Breast epithelium (tissue), 4 donors: ENCODE measurements at regions not wholly inside any gene's neighbourhood (a gene's known extent, or its start where the extent isn't known, plus 50 kb on each side); places are given as distances from the start of the nearest gene placed in this dataset.
"Not testable (repeated sequence)": the region's sequence is repeated elsewhere in the genome, so short reads cannot be mapped to it uniquely, and the experiment has no call there.

Source experiments
- DNase-seq, 2 donors: peaks; one replicate each; pipeline ENCODE4 v3.0.0-alpha.2; 2019; ENCODE audit warnings: low spot score in 2 of 2
- H3K27ac ChIP-seq, 2 donors: fragments of 200-600 bp; sonication (generic) in 1 of 2; one replicate each; pipeline ENCODE4 v1.5.1; 2016 to 2019; ENCODE audit warnings: mild to moderate bottlenecking in 1 of 2
- H3K27me3 ChIP-seq, 2 donors: fragments of 200-600 bp; sonication (generic) in 1 of 2; one replicate each; pipeline versions ENCODE4 v1.5.1 to v1.6.0; 2017 to 2019; ENCODE audit warnings: control low read depth in 1 of 2, mild to moderate bottlenecking in 1 of 2
- H3K36me3 ChIP-seq: fragments of 200-600 bp; one replicate; pipeline ENCODE4 v1.5.1; 2019
- H3K4me1 ChIP-seq, 2 donors: fragments of 200-600 bp; sonication (generic); one replicate each; pipeline ENCODE4 v1.5.1; 2016 to 2019; ENCODE audit warnings: control low read depth in 1 of 2
- H3K4me3 ChIP-seq, 3 donors: fragments of 200-600 bp; sonication (generic); 1 replicate in 2 of 3; 2 replicates in 1 of 3; pipeline ENCODE4 v1.5.1; 2016 to 2019; ENCODE audit warnings: mild to moderate bottlenecking in 3 of 3, moderate library complexity in 2 of 3
- H3K9me3 ChIP-seq, 2 donors: fragments of 200-600 bp; sonication (generic) in 1 of 2; one replicate each; pipeline ENCODE4 v1.5.1; 2016 to 2019; ENCODE audit warnings: control low read depth in 1 of 2
- POLR2A ChIP-seq: fragments of 450-650 bp; IDR thresholded peaks from one replicate; pipeline ENCODE4 v1.6.1; 2016; ENCODE audit warnings: antibody characterized with exemption, mild to moderate bottlenecking, moderate library complexity
- POLR2AphosphoS5 ChIP-seq, 3 donors: sonication (generic); formaldehyde crosslinking; IDR thresholded peaks; one replicate each; pipeline ENCODE4 v1.6.1; 2017; ENCODE audit warnings: antibody characterized with exemption in 3 of 3
- intact Hi-C: fragments of 100-400 bp; cut with DNase I; formaldehyde crosslinking; loops from one replicate; pipeline ENCODE4 v1.15.1; 2023; ENCODE audit warnings: low total_unique reads
- TF ChIP-seq, protein P1 (sequence below), 3 donors: fragments of 450-650 bp; IDR thresholded peaks; one replicate each; pipeline ENCODE4 v1.5.1; 2016 to 2017; ENCODE audit warnings: antibody characterized with exemption in 3 of 3, mild to moderate bottlenecking in 3 of 3, moderate library complexity in 3 of 3

DNA sequence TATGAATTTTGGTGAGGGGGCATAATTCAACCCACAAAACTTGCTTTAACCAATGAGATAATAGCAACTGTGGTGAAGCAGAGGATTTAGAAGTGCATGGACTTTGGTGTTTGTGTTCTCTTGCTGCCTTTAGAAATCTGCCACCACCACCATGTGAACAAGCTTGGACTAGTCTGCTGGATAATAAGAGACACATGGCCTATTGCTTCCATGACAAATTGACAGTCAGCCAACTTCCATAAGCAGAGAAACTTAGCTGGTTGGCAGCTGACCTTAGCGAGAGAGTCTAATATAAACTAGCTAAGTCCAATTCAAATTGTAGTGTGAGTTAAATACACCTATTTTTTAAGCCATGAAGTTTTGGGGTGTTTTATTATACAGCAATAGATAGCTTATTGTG, 482.1 kb upstream of the ANO5 start:
- DNase-seq: no peak
- Histone ChIP-seq H3K36me3 (no peaks in the 10 kb centered on the region), H3K4me1 (no peaks in the 10 kb centered on the region), H3K9me3 (no peaks in the 10 kb centered on the region), H3K27me3 (no peaks in the 10 kb centered on the region), H3K4me3 (no peak overlapping the region), H3K27ac (no peak overlapping the region)
- TF ChIP-seq POLR2A (no peak), POLR2AphosphoS5 (IDR thresholded peaks at IDR 0.05) (no peak)
- TF ChIP-seq, protein P1, sequence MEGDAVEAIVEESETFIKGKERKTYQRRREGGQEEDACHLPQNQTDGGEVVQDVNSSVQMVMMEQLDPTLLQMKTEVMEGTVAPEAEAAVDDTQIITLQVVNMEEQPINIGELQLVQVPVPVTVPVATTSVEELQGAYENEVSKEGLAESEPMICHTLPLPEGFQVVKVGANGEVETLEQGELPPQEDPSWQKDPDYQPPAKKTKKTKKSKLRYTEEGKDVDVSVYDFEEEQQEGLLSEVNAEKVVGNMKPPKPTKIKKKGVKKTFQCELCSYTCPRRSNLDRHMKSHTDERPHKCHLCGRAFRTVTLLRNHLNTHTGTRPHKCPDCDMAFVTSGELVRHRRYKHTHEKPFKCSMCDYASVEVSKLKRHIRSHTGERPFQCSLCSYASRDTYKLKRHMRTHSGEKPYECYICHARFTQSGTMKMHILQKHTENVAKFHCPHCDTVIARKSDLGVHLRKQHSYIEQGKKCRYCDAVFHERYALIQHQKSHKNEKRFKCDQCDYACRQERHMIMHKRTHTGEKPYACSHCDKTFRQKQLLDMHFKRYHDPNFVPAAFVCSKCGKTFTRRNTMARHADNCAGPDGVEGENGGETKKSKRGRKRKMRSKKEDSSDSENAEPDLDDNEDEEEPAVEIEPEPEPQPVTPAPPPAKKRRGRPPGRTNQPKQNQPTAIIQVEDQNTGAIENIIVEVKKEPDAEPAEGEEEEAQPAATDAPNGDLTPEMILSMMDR (IDR thresholded peaks at IDR 0.05): no peak
- intact Hi-C loops: no loop called here

DNA sequence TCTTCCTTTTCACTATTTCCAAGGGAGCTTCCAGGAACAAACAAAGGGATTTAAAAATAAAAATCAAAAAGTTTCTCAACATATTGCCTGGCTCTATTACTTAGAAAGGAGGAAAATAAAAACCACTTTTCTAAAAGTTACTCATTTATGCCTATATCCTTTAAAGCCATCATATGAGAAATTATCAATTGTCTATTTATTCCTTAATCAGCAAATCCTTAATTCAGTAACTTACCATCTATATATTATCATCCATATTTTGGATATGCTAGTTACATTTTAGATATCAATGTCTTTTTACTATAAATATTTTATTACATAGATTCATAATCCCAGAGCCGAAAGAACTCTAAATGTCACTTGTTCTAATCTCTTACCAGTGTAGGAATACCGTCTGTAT, 481.5 kb upstream of the ANO5 start:
- no peak for TF ChIP-seq POLR2AphosphoS5 (IDR thresholded peaks at IDR 0.05)
- H3K4me1 ChIP-seq: no peaks in the 10 kb centered on the region
- H3K36me3 ChIP-seq: no peaks in the 10 kb centered on the region
- H3K9me3 ChIP-seq: no peaks in the 10 kb centered on the region
- H3K4me3 ChIP-seq: no peak overlapping the region
- no peak for DNase-seq
- H3K27me3 ChIP-seq: no peaks in the 10 kb centered on the region
- intact Hi-C loops: no loop called here
- H3K27ac ChIP-seq: no peak overlapping the region

DNA sequence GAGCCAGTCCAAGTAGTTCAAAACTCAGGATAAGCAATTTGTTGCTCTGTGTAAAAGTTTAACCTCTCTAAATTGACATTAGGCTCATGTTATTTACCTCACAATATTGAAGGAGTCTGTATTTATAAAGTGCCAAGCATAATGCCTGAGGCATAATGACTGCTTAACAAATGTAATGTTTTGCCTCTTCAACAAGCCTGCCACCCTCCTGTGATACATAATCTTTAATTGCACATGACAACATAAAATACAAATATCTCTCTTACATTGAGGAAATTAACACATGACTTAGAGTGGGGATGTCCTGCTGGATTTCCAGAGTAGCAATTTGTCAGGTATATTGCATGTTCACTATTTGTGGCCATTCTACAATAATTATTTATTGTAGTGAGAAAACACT, 469.2 kb upstream of the ANO5 start:
- Histone ChIP-seq H3K4me3 (no peak overlapping the region), H3K36me3 (no peaks in the 10 kb centered on the region), H3K27ac (no peak overlapping the region), H3K27me3 (no peaks in the 10 kb centered on the region), H3K4me1 (no peaks in the 10 kb centered on the region), H3K9me3 (peaks cover 0 to 1% of the 10 kb centered on the region in 2 donors)
- TF ChIP-seq, protein P1 (IDR thresholded peaks at IDR 0.05): no peak
- no peak for TF ChIP-seq POLR2AphosphoS5 (IDR thresholded peaks at IDR 0.05)
- intact Hi-C loops: no loop called here
- no peak for DNase-seq

DNA sequence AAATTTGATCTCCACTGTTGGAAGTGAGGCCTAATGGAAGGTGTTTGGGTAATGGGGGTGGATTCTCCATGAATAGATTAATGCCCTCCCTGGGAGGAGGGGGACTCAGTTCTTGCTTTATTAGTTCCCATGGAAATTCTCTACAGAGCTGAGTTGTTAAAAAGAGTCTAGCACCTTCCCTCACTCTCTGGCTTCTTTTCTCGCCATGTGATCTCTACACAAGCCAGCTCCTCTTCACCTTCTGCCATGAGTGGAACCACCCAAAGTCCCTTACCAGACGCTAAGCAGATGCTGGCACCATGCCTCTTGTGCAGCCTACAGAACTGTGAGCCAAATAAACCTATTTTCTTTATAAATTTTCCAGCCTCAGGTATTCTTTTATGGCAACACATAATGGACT, 465.8 kb upstream of the ANO5 start:
- Histone ChIP-seq H3K9me3 (peaks cover 6 to 12% of the 10 kb centered on the region in 2 donors), H3K27me3 (no peaks in the 10 kb centered on the region), H3K4me1 (no peaks in the 10 kb centered on the region), H3K4me3 (no peak overlapping the region), H3K36me3 (no peaks in the 10 kb centered on the region), H3K27ac (no peak overlapping the region)
- TF ChIP-seq POLR2A (no peak), POLR2AphosphoS5 (IDR thresholded peaks at IDR 0.05) (no peak)
- TF ChIP-seq, protein P1 (IDR thresholded peaks at IDR 0.05): no peak
- DNase-seq: no peak
- intact Hi-C loops: no loop called here

DNA sequence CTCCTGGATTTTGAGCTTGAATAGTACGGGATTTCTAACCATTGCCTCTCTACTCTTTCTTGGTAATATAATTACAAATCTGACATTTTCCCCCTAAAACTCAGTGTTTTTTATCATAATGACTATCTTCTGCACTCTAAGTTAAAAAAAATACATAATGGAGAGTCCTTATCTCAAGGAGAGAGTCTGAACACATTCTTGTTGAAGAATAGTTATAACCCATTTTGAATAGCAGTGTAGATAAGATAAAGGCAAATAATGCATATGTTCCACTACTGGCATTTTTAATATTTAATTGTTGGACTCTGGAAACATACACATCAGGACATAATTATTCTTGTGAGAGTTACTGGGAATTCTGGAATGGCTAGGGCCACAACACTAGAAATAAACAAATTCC, 456.5 kb upstream of the ANO5 start:
- Histone ChIP-seq H3K4me3 (no peak overlapping the region), H3K27me3 (no peaks in the 10 kb centered on the region), H3K4me1 (no peaks in the 10 kb centered on the region), H3K9me3 (peaks cover 4 to 7% of the 10 kb centered on the region in 2 donors), H3K36me3 (no peaks in the 10 kb centered on the region), H3K27ac (no peak overlapping the region)
- DNase-seq: no peak
- TF ChIP-seq POLR2AphosphoS5 (IDR thresholded peaks at IDR 0.05) (no peak), POLR2A (no peak)
- TF ChIP-seq, protein P1 (IDR thresholded peaks at IDR 0.05): no peak
- intact Hi-C loops: no loop called here

DNA sequence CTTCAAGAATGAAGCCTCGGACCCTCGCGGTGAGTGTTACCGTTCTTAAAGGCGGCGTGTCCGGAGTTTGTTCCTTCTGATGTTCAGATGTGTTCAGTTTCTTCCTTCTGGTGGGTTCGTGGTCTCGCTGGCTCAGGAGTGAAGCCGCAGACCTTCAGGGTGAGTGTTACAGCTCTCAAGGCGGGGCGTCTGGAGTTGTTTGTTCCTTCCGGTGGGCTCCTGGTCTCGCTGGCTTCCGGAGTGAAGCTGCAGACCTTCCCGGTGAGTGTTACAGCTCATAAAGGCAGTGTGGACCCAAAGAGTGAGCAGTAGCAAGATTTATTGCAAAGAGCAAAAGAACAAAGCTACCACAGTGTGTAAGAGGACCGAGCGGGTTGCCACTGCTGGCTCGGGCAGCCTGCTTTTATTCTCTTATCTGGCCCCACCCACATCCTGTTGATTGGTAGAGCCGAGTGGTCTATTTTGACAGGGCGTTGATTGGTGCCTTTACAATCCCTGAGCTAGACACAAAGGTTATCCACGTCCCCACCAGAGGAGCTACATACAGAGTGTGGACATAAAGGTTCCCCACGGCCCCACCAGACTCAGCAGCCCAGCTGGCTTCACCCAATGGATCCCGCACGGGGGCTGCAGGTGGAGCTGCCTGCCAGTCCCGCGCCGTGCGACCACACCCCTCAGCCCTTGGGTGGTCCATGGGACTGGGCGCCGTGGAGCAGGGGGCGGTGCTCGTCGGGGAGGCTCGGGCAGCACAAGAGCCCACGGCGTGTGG, 440.2 kb upstream of the ANO5 start:
- H3K27me3 ChIP-seq, H3K4me1 ChIP-seq, H3K9me3 ChIP-seq, DNase-seq, H3K4me3 ChIP-seq, H3K36me3 ChIP-seq, intact Hi-C loops, H3K27ac ChIP-seq: not testable (repeated sequence)

DNA sequence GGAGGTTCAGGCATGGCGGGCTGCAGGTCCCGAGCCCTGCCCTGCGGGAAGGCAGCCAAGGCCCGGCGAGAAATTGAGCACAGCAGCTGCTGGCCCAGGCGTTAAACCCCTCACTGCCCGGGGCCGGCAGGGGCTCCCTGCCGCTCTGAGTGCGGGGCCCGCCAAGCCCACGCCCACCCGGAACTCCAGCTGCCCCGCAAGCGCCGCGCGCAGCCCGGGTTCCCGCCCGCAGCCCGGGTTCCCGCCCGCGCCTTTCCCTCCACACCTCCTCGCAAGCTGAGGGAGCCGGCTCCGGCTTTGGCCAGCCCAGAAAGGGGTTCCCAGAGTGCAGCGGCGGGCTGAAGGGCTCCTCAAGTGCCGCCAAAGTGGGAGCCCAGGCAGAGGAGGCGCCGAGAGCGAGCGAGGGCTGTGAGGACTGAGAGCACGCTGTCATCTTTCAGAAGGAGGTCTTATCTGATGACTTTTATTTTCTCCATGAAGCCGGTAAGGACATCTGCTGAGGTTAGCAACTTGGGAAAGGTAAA, 439.6 kb upstream of the ANO5 start:
- H3K36me3 ChIP-seq, H3K27ac ChIP-seq, DNase-seq, H3K9me3 ChIP-seq, H3K4me3 ChIP-seq, H3K27me3 ChIP-seq, intact Hi-C loops, H3K4me1 ChIP-seq: not testable (repeated sequence)
